Liver (tissue), 8 donors: ENCODE measurements at regions not wholly inside any gene's neighbourhood (a gene's known extent, or its start where the extent isn't known, plus 50 kb on each side); places are given as distances from the start of the nearest gene placed in this dataset.
A peak's percentile ranks its signal among the peaks of the same experiment; 100 is the strongest.

Experiments
- DNase-seq: peaks from one replicate; pipeline ENCODE4 v3.0.0-alpha.2; 2017; ENCODE audit warnings: low spot score
- H3K27ac ChIP-seq, 2 donors: one replicate each; pipeline ENCODE4 v1.7.0; 2013; ENCODE audit warnings: inconsistent platforms in 2 of 2, low read length in 2 of 2, control low read depth in 1 of 2, low read depth in 1 of 2, mild to moderate bottlenecking in 1 of 2
- H3K27me3 ChIP-seq, 4 donors: one replicate each; pipeline versions ENCODE4 v1.6.1 to v1.7.0; 2013; ENCODE audit warnings: low read length in 3 of 4, inconsistent platforms in 1 of 4, mild to moderate bottlenecking in 1 of 4, moderate library complexity in 1 of 4; ENCODE audit not compliant: control insufficient read depth in 4 of 4, insufficient read depth in 4 of 4
- H3K36me3 ChIP-seq, 4 donors: one replicate each; pipeline versions ENCODE4 v1.6.1 to v1.7.0; 2013; ENCODE audit warnings: low read length in 3 of 4, mild to moderate bottlenecking in 3 of 4, low read depth in 1 of 4, moderate library complexity in 1 of 4; ENCODE audit not compliant: control insufficient read depth in 4 of 4, insufficient read depth in 3 of 4
- H3K4me1 ChIP-seq, 4 donors: one replicate each; pipeline versions ENCODE4 v1.6.1 to v1.7.0; 2013; ENCODE audit warnings: low read length in 3 of 4, mild to moderate bottlenecking in 3 of 4, moderate library complexity in 1 of 4; ENCODE audit not compliant: control insufficient read depth in 4 of 4, insufficient read depth in 4 of 4
- H3K4me3 ChIP-seq, 3 donors: one replicate each; pipeline versions ENCODE4 v1.6.1 to v1.7.0; 2013; ENCODE audit warnings: low read length in 3 of 3, control low read depth in 1 of 3, low read depth in 1 of 3, mild to moderate bottlenecking in 1 of 3
- H3K9ac ChIP-seq, 2 donors: one replicate each; pipeline ENCODE4 v1.7.0; 2013; ENCODE audit warnings: low read length in 2 of 2, mild to moderate bottlenecking in 2 of 2, moderate library complexity in 2 of 2, control low read depth in 1 of 2, low read depth in 1 of 2
- H3K9me3 ChIP-seq, 4 donors: one replicate each; pipeline versions ENCODE4 v1.6.1 to v1.7.0; 2013; ENCODE audit warnings: low read length in 3 of 4; ENCODE audit not compliant: control insufficient read depth in 4 of 4
- ATF3 ChIP-seq: IDR thresholded peaks from 2 replicates; pipeline ENCODE4 v1.6.1; 2016; ENCODE audit warnings: antibody characterized with exemption
- CTCF ChIP-seq: fragments of 150-350 bp; IDR thresholded peaks from 2 replicates; pipeline ENCODE4 v1.5.1; 2017; ENCODE audit warnings: improper control_type of control experiment, low read depth, low read length; ENCODE audit not compliant: missing input control
- EGR1 ChIP-seq, 2 donors: IDR thresholded peaks; 2 replicates each; pipeline ENCODE4 v1.6.1; 2016 to 2018; ENCODE audit warnings: antibody characterized with exemption in 2 of 2, low read depth in 2 of 2
- FOXA1 ChIP-seq: IDR thresholded peaks from 2 replicates; pipeline ENCODE4 v1.6.1; 2016; ENCODE audit warnings: antibody characterized with exemption
- FOXA2 ChIP-seq: IDR thresholded peaks from 2 replicates; pipeline ENCODE4 v1.6.1; 2016; ENCODE audit warnings: antibody characterized with exemption
- GABPA ChIP-seq, 2 donors: IDR thresholded peaks in 1 of 2; conservative IDR thresholded peaks in 1 of 2; 2 replicates each; pipeline ENCODE4 v1.6.1; 2016; ENCODE audit warnings: antibody characterized with exemption in 2 of 2, mild to moderate bottlenecking in 1 of 2, moderate library complexity in 1 of 2
- HNF4A ChIP-seq, 2 donors: conservative IDR thresholded peaks; 2 replicates each; pipeline ENCODE4 v1.6.1; 2016; ENCODE audit warnings: antibody characterized with exemption in 2 of 2, mild to moderate bottlenecking in 2 of 2
- HNF4G ChIP-seq: IDR thresholded peaks from 2 replicates; pipeline ENCODE4 v1.6.1; 2016; ENCODE audit warnings: antibody characterized with exemption
- JUND ChIP-seq, 2 donors: IDR thresholded peaks; 2 replicates each; pipeline ENCODE4 v1.6.1; 2016; ENCODE audit warnings: antibody characterized with exemption in 2 of 2
- MAX ChIP-seq: IDR thresholded peaks from 2 replicates; pipeline ENCODE4 v1.6.1; 2016; ENCODE audit warnings: antibody characterized with exemption
- NR2F2 ChIP-seq: IDR thresholded peaks from 2 replicates; pipeline ENCODE4 v1.6.1; 2016; ENCODE audit warnings: antibody characterized with exemption
- RAD21 ChIP-seq, 2 donors: IDR thresholded peaks; 2 replicates each; pipeline ENCODE4 v1.6.1; 2016; ENCODE audit warnings: antibody characterized with exemption in 2 of 2, mild to moderate bottlenecking in 2 of 2
- REST ChIP-seq: IDR thresholded peaks from 2 replicates; pipeline ENCODE4 v1.6.1; 2016; ENCODE audit warnings: antibody characterized with exemption, mild to moderate bottlenecking
- RXRA ChIP-seq, 2 donors: IDR thresholded peaks; 2 replicates each; pipeline ENCODE4 v1.6.1; 2017 to 2018; ENCODE audit warnings: antibody characterized with exemption in 2 of 2, mild to moderate bottlenecking in 1 of 2
- SP1 ChIP-seq: IDR thresholded peaks from 2 replicates; pipeline ENCODE4 v1.6.1; 2018; ENCODE audit warnings: antibody characterized with exemption, mild to moderate bottlenecking
- TAF1 ChIP-seq: conservative IDR thresholded peaks from 2 replicates; pipeline ENCODE4 v1.6.1; 2016; ENCODE audit warnings: antibody characterized with exemption, mild to moderate bottlenecking
- YY1 ChIP-seq: IDR thresholded peaks from 2 replicates; pipeline ENCODE4 v1.6.1; 2016; ENCODE audit warnings: antibody characterized with exemption, mild to moderate bottlenecking
- ZBTB33 ChIP-seq: IDR thresholded peaks from 2 replicates; pipeline ENCODE4 v1.6.1; 2016; ENCODE audit warnings: antibody characterized with exemption
- WGBS: extraction: QIAGEN DNeasy Blood & Tissue Kit; methylation state at CpG from one replicate; pipeline ENCODE4 v1.1.7; 2013; 5-methylcytosine and 5-hydroxymethylcytosine counted together
- donor health status: healthy.
- donor health status: healthy.
- donor health status: healthy.
- donor health status: healthy.
- donor health status: healthy.

- no peak for DNase-seq
- no peaks in the 10 kb centered on the region for H3K27me3 ChIP-seq
- TF ChIP-seq HNF4G (no peak), MAX (no peak), NR2F2 (no peak), RXRA (IDR thresholded peaks at IDR 0.05) (peak in 1 of 2 donors; percentile 7), ATF3 (no peak), HNF4A (conservative IDR thresholded peaks at IDR 0.05) (no peak)
- no peak overlapping the region for H3K9ac ChIP-seq
- H3K4me3 ChIP-seq: no peak overlapping the region
- peaks cover 3 to 22% (median 9%) of the 10 kb centered on the region in 4 donors for H3K4me1 ChIP-seq
- WGBS: 75% methylated on average over 7 of the region's 7 CpGs
- no peak overlapping the region for H3K27ac ChIP-seq
- no peaks in the 10 kb centered on the region for H3K36me3 ChIP-seq
- no peaks in the 10 kb centered on the region for H3K9me3 ChIP-seq
Measured at GRCh38 chr16:10262377-10263132, 80.3 kb upstream of the GRIN2A start.

- DNase-seq: no peak
- no peaks in the 10 kb centered on the region for H3K9me3 ChIP-seq
- whole genome bisulfite sequencing: 41% methylated on average over 11 of the region's 11 CpGs
- TF ChIP-seq JUND (IDR thresholded peaks at IDR 0.05) (peak; percentile 82 to 94), NR2F2 (peak; percentile 64), SP1 (peak; percentile 94), TAF1 (no peak), MAX (peak; percentile 76), FOXA1 (peak; percentile 21), RXRA (IDR thresholded peaks at IDR 0.05) (peak; percentile 99), ATF3 (peak; percentile 94), HNF4G (peak; percentile 75), HNF4A (conservative IDR thresholded peaks at IDR 0.05) (peak; percentile 95 to 97), YY1 (peak; percentile 79), CTCF (no peak), ZBTB33 (peak; percentile 94), EGR1 (IDR thresholded peaks at IDR 0.05; ENCODE audit: low read depth in 2 of 2) (peak in 1 of 2 donors; percentile 64), FOXA2 (peak; percentile 37), RAD21 (IDR thresholded peaks at IDR 0.05) (peak; percentile 62 to 69), REST (peak; percentile 80), GABPA (IDR thresholded peaks at IDR 0.05 in 1 of 2, conservative IDR thresholded peaks at IDR 0.05 in 1 of 2) (peak in 1 of 2 donors; percentile 58)
- no peaks in the 10 kb centered on the region for H3K36me3 ChIP-seq
- peak overlapping the region; percentile 69 to 75 for H3K27ac ChIP-seq
- peak overlapping the region in 1 of 2 donors; percentile 54 for H3K9ac ChIP-seq
- H3K27me3 ChIP-seq: no peaks in the 10 kb centered on the region
- peak overlapping the region; percentile 5 to 37 (median 15) for H3K4me3 ChIP-seq
- H3K4me1 ChIP-seq: peaks cover 2 to 26% (median 8%) of the 10 kb centered on the region in 4 donors
Measured at GRCh38 chr16:10265770-10266615, 83.8 kb upstream of the GRIN2A start.
